Bone marrow (tissue), 2 donors: ENCODE measurements at regions not wholly inside any gene's neighbourhood (a gene's known extent, or its start where the extent isn't known, plus 50 kb on each side); places are given as distances from the start of the nearest gene placed in this dataset.
"Not testable (repeated sequence)": the region's sequence is repeated elsewhere in the genome, so short reads cannot be mapped to it uniquely, and the experiment has no call there.

ENCODE experiments used
- DNase-seq, 2 donors: peaks; one replicate each; lab custom pipeline; 2025; lab: John Stamatoyannopoulos, UW

GRCh38 chrY:20042993-20043392 lies 298.5 kb upstream of the KDM5D start:
- DNase-seq = no peak

- no peak for DNase-seq
These were observed 281.1 kb upstream of the KDM5D start for GRCh38 chrY:20025676-20026075.

- not testable (repeated sequence) for DNase-seq
These were observed 248.9 kb upstream of the KDM5D start for GRCh38 chrY:19993410-19993809.

- DNase-seq = no peak
These were observed 228.5 kb upstream of the KDM5D start for GRCh38 chrY:19973012-19973411.

GRCh38 chrY:19947702-19948101 lies 203.2 kb upstream of the KDM5D start:
- no peak for DNase-seq

- DNase-seq = no peak
These were observed 154.5 kb upstream of the KDM5D start for GRCh38 chrY:19899011-19899410.

- DNase-seq = no peak
These were observed 147.8 kb upstream of the KDM5D start for GRCh38 chrY:19892076-19892964.

- no peak for DNase-seq
These were observed 137.6 kb upstream of the KDM5D start for GRCh38 chrY:19882145-19882544.

GRCh38 chrY:19869715-19870114 lies 125.2 kb upstream of the KDM5D start:
- no peak for DNase-seq

- no peak for DNase-seq
These were observed 124.8 kb upstream of the KDM5D start for GRCh38 chrY:19869281-19869680.

- no peak for DNase-seq
These were observed 124.1 kb upstream of the KDM5D start for GRCh38 chrY:19868647-19869046.

- DNase-seq = peak in 1 of 2 donors; percentile 64
These were observed 112.1 kb upstream of the KDM5D start for GRCh38 chrY:19856474-19857135.

- no peak for DNase-seq
These were observed 98.4 kb upstream of the KDM5D start for GRCh38 chrY:19842972-19843371.

GRCh38 chrY:19824136-19824535 lies 79.6 kb upstream of the KDM5D start:
- DNase-seq = no peak

- DNase-seq = no peak
These were observed 74.0 kb upstream of the KDM5D start for GRCh38 chrY:19818546-19818945.

- DNase-seq = no peak
These were observed 72.4 kb upstream of the KDM5D start for GRCh38 chrY:19816920-19817319.

- peak in 1 of 2 donors; percentile 0 for DNase-seq
These were observed 71.7 kb upstream of the KDM5D start for GRCh38 chrY:19816053-19816823.
